ENCODE measurements at regions not wholly inside any gene's neighbourhood (a gene's known extent, or its start where the extent isn't known, plus 50 kb on each side); places are given as distances from the start of the nearest gene placed in this dataset.

- Histone ChIP-seq H3K27ac (ENCODE audit: low read depth, low read length) (no peak overlapping the region), H3K4me1 (ENCODE audit: control insufficient read depth, low read length) (no peaks in the 10 kb centered on the region), H3K4me3 (ENCODE audit: low read length) (no peak overlapping the region), H3K79me2 (ENCODE audit: control insufficient read depth, low read length) (no peaks in the 10 kb centered on the region), H3K36me3 (ENCODE audit: control insufficient read depth, low read length) (no peaks in the 10 kb centered on the region), H3K9me3 (ENCODE audit: control insufficient read depth, insufficient read depth, low read length) (no peaks in the 10 kb centered on the region), H3K27me3 (ENCODE audit: control insufficient read depth, low read length) (no peaks in the 10 kb centered on the region), H4K20me1 (ENCODE audit: control insufficient read depth, insufficient read depth, low read depth, low read length) (no peaks in the 10 kb centered on the region), H3K9me2 (replicated peaks; ENCODE audit: control insufficient read depth, low read length) (no peaks in the 10 kb centered on the region), H3F3A (ENCODE audit: control insufficient read depth, insufficient read depth) (no peaks in the 10 kb centered on the region), H3K4me2 (ENCODE audit: low read length) (no peak overlapping the region)
- TF ChIP-seq CTCF (IDR thresholded peaks at IDR 0.05; ENCODE audit: low read depth, low read length, poor library complexity, severe bottlenecking) (no peak), EZH2phosphoT487 (IDR thresholded peaks at IDR 0.05; ENCODE audit: borderline replicate concordance, low read length) (no peak)
Observed at GRCh38 chr4:15295421-15296162, 132.2 kb upstream of the C1QTNF7 start.

GRCh38 chr4:15297344-15297743 lies 130.5 kb upstream of the C1QTNF7 start:
- no peak overlapping the region for H3K27ac ChIP-seq (ENCODE audit: low read depth, low read length)
- no peaks in the 10 kb centered on the region for H4K20me1 ChIP-seq (ENCODE audit: control insufficient read depth, insufficient read depth, low read depth, low read length)
- H3K9me3 ChIP-seq (ENCODE audit: control insufficient read depth, insufficient read depth, low read length), result no peaks in the 10 kb centered on the region
- H3K27me3 ChIP-seq (ENCODE audit: control insufficient read depth, low read length), result no peaks in the 10 kb centered on the region
- H3K4me1 ChIP-seq (ENCODE audit: control insufficient read depth, low read length), result no peaks in the 10 kb centered on the region
- no peaks in the 10 kb centered on the region for H3K36me3 ChIP-seq (ENCODE audit: control insufficient read depth, low read length)
- H3K4me2 ChIP-seq (ENCODE audit: low read length), result no peak overlapping the region
- H3F3A ChIP-seq (ENCODE audit: control insufficient read depth, insufficient read depth), result no peaks in the 10 kb centered on the region
- H3K9me2 ChIP-seq (replicated peaks; ENCODE audit: control insufficient read depth, low read length), result no peaks in the 10 kb centered on the region
- no peak overlapping the region for H3K4me3 ChIP-seq (ENCODE audit: low read length)
- H3K79me2 ChIP-seq (ENCODE audit: control insufficient read depth, low read length), result no peaks in the 10 kb centered on the region
- TF ChIP-seq CTCF (IDR thresholded peaks at IDR 0.05; ENCODE audit: low read depth, low read length, poor library complexity, severe bottlenecking), result no peak
- no peak for TF ChIP-seq EZH2phosphoT487 (IDR thresholded peaks at IDR 0.05; ENCODE audit: borderline replicate concordance, low read length)

GRCh38 chr4:15299627-15300026 lies 128.2 kb upstream of the C1QTNF7 start:
- H3K9me3 ChIP-seq (ENCODE audit: control insufficient read depth, insufficient read depth, low read length), result no peaks in the 10 kb centered on the region

More at GRCh38 chr4:15299627-15300026, 128.2 kb upstream of the C1QTNF7 start:
- no peaks in the 10 kb centered on the region for H3F3A ChIP-seq (ENCODE audit: control insufficient read depth, insufficient read depth)
- H3K27ac ChIP-seq (ENCODE audit: low read depth, low read length), result no peak overlapping the region
- no peak overlapping the region for H3K4me3 ChIP-seq (ENCODE audit: low read length)
- no peak overlapping the region for H3K4me2 ChIP-seq (ENCODE audit: low read length)
- no peaks in the 10 kb centered on the region for H3K36me3 ChIP-seq (ENCODE audit: control insufficient read depth, low read length)
- no peaks in the 10 kb centered on the region for H3K4me1 ChIP-seq (ENCODE audit: control insufficient read depth, low read length)
- TF ChIP-seq EZH2phosphoT487 (IDR thresholded peaks at IDR 0.05; ENCODE audit: borderline replicate concordance, low read length) (no peak), CTCF (IDR thresholded peaks at IDR 0.05; ENCODE audit: low read depth, low read length, poor library complexity, severe bottlenecking) (no peak)
- H4K20me1 ChIP-seq (ENCODE audit: control insufficient read depth, insufficient read depth, low read depth, low read length), result no peaks in the 10 kb centered on the region
- no peaks in the 10 kb centered on the region for H3K79me2 ChIP-seq (ENCODE audit: control insufficient read depth, low read length)
- H3K9me2 ChIP-seq (replicated peaks; ENCODE audit: control insufficient read depth, low read length), result no peaks in the 10 kb centered on the region
- H3K27me3 ChIP-seq (ENCODE audit: control insufficient read depth, low read length), result no peaks in the 10 kb centered on the region

Data from DOHH2 (cell line).